Calu3 (cell line): ENCODE measurements at regions not wholly inside any gene's neighbourhood (a gene's known extent, or its start where the extent isn't known, plus 50 kb on each side); places are given as distances from the start of the nearest gene placed in this dataset.
"Not testable (repeated sequence)": the region's sequence is repeated elsewhere in the genome, so short reads cannot be mapped to it uniquely, and the experiment has no call there.

ENCODE experiments used
- BruUV-seq: library from RNA; stranded (reverse); fragments of 400-500 nt; replicated peaks from 2 replicates; lab custom pipeline; 2021; lab: Mats Ljungman, UMichigan
- CTCF ChIA-PET: fragments of 300-600 bp; sonication (Branson Sonifier 250); formaldehyde crosslinking; loops from one replicate; lab custom pipeline; 2022; ENCODE audit warnings: antibody characterized with exemption; lab: Charles Lee
- DNase-seq: peaks from one replicate; pipeline ENCODE4 v3.0.0; 2022
- H3K27ac Mint-ChIP-seq: one replicate; pipeline ENCODE4 v1.8.0; 2022; ENCODE audit warnings: mixed read lengths; ENCODE audit not compliant: unreplicated experiment
- H3K27me3 Mint-ChIP-seq: one replicate; pipeline ENCODE4 v1.8.0; 2022; ENCODE audit warnings: mixed read lengths; ENCODE audit not compliant: unreplicated experiment
- H3K36me3 Mint-ChIP-seq: one replicate; pipeline ENCODE4 v1.8.0; 2022; ENCODE audit warnings: mild to moderate bottlenecking, moderate library complexity, mixed read lengths; ENCODE audit not compliant: insufficient read depth, unreplicated experiment
- H3K4me1 Mint-ChIP-seq: one replicate; pipeline ENCODE4 v1.8.0; 2022; ENCODE audit warnings: mild to moderate bottlenecking, low read depth, mixed read lengths; ENCODE audit not compliant: unreplicated experiment
- H3K4me3 Mint-ChIP-seq: one replicate; pipeline ENCODE4 v1.8.0; 2022; ENCODE audit warnings: mild to moderate bottlenecking, low read depth, moderate library complexity, mixed read lengths; ENCODE audit not compliant: unreplicated experiment
- H3K9me3 Mint-ChIP-seq: one replicate; pipeline ENCODE4 v1.8.0; 2022; ENCODE audit warnings: low read depth, mixed read lengths; ENCODE audit not compliant: unreplicated experiment
- intact Hi-C: fragments of 100-400 bp; cut with micrococcal nuclease; formaldehyde crosslinking; loops from one replicate; pipeline ENCODE4 v1.10.0; 2022; ENCODE audit not compliant: unreplicated experiment
- TF ChIP-seq, protein P1 (sequence below): fragments of 200-600 bp; IDR thresholded peaks from one replicate; pipeline ENCODE4 v1.8.0; 2022; ENCODE audit warnings: antibody characterized with exemption; ENCODE audit not compliant: unreplicated experiment

DNA sequence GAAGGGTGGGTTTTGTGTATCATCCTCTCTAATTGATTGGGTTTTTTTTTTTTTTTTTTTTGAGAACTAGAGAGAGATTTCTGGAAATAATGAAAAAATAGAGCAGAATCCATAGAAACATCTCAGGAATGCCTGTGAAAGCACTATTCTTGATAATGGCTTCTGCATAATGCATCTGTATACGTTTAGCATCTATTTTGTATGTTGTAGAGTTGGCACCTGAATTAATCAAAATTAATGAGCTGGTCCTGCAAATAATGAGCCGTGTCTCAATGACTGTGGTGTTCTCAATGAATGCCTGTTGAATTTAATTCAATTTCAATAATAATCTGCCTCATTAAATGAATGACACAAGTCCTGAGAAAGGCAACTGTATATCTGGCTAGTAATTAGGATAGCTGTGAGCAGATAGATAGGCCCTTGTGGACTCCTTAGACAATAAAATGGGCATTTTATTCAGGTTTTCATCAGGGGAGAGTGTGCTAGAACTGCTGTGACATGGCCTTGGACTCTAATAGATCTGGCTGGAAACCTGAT is 70.5 kb upstream of the WDR72 start:
- H3K36me3 Mint-ChIP-seq, result peaks cover 5% of the 10 kb centered on the region
- H3K4me1 Mint-ChIP-seq, result peaks cover 48% of the 10 kb centered on the region
- BruUV-seq, result no TSS peak
- H3K27ac Mint-ChIP-seq, result peak overlapping the region; percentile 71
- no peak overlapping the region for H3K4me3 Mint-ChIP-seq
- CTCF ChIA-PET, result no interaction called here
- TF ChIP-seq, protein P1, sequence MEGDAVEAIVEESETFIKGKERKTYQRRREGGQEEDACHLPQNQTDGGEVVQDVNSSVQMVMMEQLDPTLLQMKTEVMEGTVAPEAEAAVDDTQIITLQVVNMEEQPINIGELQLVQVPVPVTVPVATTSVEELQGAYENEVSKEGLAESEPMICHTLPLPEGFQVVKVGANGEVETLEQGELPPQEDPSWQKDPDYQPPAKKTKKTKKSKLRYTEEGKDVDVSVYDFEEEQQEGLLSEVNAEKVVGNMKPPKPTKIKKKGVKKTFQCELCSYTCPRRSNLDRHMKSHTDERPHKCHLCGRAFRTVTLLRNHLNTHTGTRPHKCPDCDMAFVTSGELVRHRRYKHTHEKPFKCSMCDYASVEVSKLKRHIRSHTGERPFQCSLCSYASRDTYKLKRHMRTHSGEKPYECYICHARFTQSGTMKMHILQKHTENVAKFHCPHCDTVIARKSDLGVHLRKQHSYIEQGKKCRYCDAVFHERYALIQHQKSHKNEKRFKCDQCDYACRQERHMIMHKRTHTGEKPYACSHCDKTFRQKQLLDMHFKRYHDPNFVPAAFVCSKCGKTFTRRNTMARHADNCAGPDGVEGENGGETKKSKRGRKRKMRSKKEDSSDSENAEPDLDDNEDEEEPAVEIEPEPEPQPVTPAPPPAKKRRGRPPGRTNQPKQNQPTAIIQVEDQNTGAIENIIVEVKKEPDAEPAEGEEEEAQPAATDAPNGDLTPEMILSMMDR, result no peak
- no peaks in the 10 kb centered on the region for H3K27me3 Mint-ChIP-seq
- no peak for DNase-seq
- H3K9me3 Mint-ChIP-seq, result peaks cover 2% of the 10 kb centered on the region
- intact Hi-C loops, result no loop called here

DNA sequence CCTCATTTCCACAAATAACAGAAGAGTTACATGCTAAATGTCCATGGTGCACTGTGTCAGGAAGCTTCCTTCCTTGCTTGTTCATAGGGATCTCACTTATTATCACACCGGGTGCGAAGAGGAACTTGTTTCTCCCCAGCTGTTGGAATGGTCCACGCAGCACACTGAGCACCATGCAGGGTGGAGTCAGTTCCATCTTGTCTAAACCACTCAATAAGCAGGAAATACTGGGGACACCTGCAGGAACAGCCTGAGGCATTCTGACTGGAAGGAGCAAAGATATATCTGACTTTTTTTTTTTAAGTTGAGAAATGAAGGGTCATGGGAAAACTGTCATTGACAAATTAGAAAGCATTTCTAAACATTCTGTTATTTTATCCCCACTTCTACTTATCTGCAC is 70.0 kb upstream of the WDR72 start:
- Mint-ChIP-seq H3K4me3 (no peak overlapping the region), H3K27ac (no peak overlapping the region), H3K9me3 (peaks cover 2% of the 10 kb centered on the region), H3K36me3 (peaks cover 4% of the 10 kb centered on the region), H3K27me3 (no peaks in the 10 kb centered on the region), H3K4me1 (peaks cover 43% of the 10 kb centered on the region)
- CTCF ChIA-PET, result no interaction called here
- no peak for DNase-seq
- BruUV-seq, result no TSS peak
- intact Hi-C loops, result no loop called here
- TF ChIP-seq, protein P1, result no peak

- no TSS peak for BruUV-seq
- Mint-ChIP-seq H3K27me3 (no peaks in the 10 kb centered on the region), H3K9me3 (peaks cover 2% of the 10 kb centered on the region), H3K4me1 (peaks cover 29% of the 10 kb centered on the region), H3K4me3 (no peak overlapping the region), H3K27ac (no peak overlapping the region), H3K36me3 (peaks cover 4% of the 10 kb centered on the region)
- intact Hi-C loops, result no loop called here
- CTCF ChIA-PET, result no interaction called here
- TF ChIP-seq, protein P1, result no peak
- DNase-seq, result no peak
These were observed 67.9 kb upstream of the WDR72 start for GRCh38 chr15:53827355-53827754.

DNA sequence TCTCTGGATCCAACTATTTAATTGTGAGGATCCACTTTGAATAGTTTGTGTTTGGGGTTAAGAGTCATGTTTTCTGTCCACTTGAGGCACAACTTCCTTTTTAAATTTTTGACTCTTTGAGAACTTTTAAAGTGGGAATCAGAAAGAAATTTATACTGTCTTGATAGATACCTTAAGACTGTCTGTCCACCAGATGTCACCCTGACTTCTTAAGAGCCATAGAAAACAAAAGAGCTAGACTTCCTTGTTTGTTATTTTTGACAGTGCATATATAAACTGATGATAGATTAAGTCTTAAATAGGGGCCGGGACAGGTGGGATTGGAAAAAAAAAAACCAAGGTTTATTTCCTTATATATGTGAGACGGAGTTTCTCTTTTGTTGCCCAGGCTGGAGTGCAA is 52.1 kb upstream of the WDR72 start:
- intact Hi-C loops, result loop anchor here (2.0 to 10.0 kb wide), 5 partner anchors 51 to 1293 kb away; partner anchors contain the start of gene UNC13C
- H3K27ac Mint-ChIP-seq, result peak overlapping the region; percentile 45
- no TSS peak for BruUV-seq

DNA sequence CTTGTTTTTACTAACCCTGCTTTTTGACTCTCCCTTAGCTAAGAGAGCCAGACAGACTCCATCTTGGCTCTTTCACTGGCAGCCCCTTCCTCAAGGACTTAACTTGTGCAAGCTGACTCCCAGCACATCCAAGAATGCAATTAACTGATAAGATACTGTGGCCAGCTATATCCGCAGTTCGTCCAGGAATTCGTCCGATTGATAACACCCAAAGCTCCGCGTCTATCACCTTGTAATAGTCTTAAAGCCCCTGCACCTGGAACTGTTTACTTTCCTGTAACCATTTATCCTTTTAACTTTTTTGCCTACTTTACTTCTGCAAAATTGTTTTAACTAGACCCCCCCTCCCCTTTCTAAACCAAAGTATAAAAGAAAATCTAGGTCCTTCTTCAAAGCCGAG is 50.8 kb upstream of the WDR72 start:
- CTCF ChIA-PET, result interaction anchor here (2.2 kb wide), 1 partner anchor 166 kb away, joined by 8 read pairs; no protein-coding TSS in a partner anchor
- H3K4me3 Mint-ChIP-seq, H3K27me3 Mint-ChIP-seq: not testable (repeated sequence)

More for the DNA sequence above, 52.1 kb upstream of the WDR72 start:
- DNase-seq, result no peak
- H3K4me3 Mint-ChIP-seq, result no peak overlapping the region
- CTCF ChIA-PET, result interaction anchor here (0.6 to 2.2 kb wide), 10 partner anchors 20 to 471 kb away, joined by 3 to 15 read pairs (median 5); partner anchors contain the start of gene UNC13C
- no peaks in the 10 kb centered on the region for H3K36me3 Mint-ChIP-seq
- H3K4me1 Mint-ChIP-seq, result peaks cover 20% of the 10 kb centered on the region
- TF ChIP-seq, protein P1, result no peak
- no peaks in the 10 kb centered on the region for H3K27me3 Mint-ChIP-seq
- H3K9me3 Mint-ChIP-seq, result no peaks in the 10 kb centered on the region

More for the DNA sequence above, 50.8 kb upstream of the WDR72 start:
- not testable (repeated sequence) for H3K9me3 Mint-ChIP-seq, H3K27ac Mint-ChIP-seq, BruUV-seq, H3K36me3 Mint-ChIP-seq, DNase-seq
- peaks cover 20% of the 10 kb centered on the region for H3K4me1 Mint-ChIP-seq
- intact Hi-C loops, result loop anchor here (2.0 to 10.0 kb wide), 5 partner anchors 52 to 1294 kb away; partner anchors contain the start of gene UNC13C
